ENCODE measurements at regions not wholly inside any gene's neighbourhood (a gene's known extent, or its start where the extent isn't known, plus 50 kb on each side); places are given as distances from the start of the nearest gene placed in this dataset.

DNA sequence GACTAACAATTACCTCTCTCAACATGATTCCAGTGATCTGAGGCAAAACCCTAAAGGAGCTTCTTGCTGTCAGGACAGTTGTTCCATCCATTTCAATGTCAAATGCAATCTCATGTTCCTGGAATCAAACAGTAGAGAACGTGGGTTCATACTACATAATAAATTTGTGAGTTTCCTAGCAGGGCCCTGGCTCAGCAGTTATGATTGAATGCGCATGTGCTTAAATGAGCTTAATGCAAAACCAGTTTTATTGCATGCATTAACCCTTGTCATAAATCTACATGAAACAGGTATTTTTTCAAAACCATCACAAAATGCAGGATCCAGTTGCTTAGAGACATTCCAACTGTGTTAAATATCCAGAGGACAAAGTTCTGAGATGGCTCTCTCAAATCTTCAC, 225.4 kb upstream of the TMEM72 start:
- H3K9me3 ChIP-seq: no peaks in the 10 kb centered on the region
- H3K4me1 ChIP-seq: no peaks in the 10 kb centered on the region
- DNase-seq: no peak
- intact Hi-C loops (cut with DNase I): no loop called here
- H3K4me3 ChIP-seq (replicated peaks in 1 of 3): no peak overlapping the region
- H3K27me3 ChIP-seq: no peaks in the 10 kb centered on the region
- 88 to 93% methylated on average over 2 of the region's 2 CpGs for WGBS, 2 donors
- H3K27ac ChIP-seq: no peak overlapping the region
- no peaks in the 10 kb centered on the region for H3K36me3 ChIP-seq
- TF ChIP-seq, protein P1, sequence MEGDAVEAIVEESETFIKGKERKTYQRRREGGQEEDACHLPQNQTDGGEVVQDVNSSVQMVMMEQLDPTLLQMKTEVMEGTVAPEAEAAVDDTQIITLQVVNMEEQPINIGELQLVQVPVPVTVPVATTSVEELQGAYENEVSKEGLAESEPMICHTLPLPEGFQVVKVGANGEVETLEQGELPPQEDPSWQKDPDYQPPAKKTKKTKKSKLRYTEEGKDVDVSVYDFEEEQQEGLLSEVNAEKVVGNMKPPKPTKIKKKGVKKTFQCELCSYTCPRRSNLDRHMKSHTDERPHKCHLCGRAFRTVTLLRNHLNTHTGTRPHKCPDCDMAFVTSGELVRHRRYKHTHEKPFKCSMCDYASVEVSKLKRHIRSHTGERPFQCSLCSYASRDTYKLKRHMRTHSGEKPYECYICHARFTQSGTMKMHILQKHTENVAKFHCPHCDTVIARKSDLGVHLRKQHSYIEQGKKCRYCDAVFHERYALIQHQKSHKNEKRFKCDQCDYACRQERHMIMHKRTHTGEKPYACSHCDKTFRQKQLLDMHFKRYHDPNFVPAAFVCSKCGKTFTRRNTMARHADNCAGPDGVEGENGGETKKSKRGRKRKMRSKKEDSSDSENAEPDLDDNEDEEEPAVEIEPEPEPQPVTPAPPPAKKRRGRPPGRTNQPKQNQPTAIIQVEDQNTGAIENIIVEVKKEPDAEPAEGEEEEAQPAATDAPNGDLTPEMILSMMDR (IDR thresholded peaks at IDR 0.05): no peak
- TF ChIP-seq POLR2A (IDR thresholded peaks at IDR 0.05): no peak

DNA sequence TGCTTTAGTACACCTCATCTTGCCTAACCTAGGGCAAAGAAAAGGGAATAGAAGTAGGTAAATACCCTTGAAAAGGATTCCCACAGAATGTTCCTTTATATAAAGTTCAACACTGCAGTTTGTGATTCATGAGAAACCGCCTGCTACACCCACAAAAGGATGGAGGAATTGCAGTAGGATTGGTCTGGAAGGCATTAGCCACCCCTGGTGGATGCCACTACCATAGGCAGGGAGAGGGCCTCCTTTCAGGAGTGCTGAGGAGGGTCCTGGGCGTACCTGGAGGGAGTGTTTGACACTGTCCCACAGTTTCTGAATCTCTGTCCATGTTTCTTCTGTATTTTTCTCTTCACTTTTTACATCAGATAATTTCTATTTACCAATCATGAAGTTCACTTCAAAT, 221.8 kb upstream of the TMEM72 start:
- no peaks in the 10 kb centered on the region for H3K9me3 ChIP-seq
- intact Hi-C loops (cut with DNase I): no loop called here
- no peak overlapping the region for H3K27ac ChIP-seq
- whole genome bisulfite sequencing, 2 donors: 80 to 89% methylated on average over 2 of the region's 2 CpGs
- TF ChIP-seq, protein P1 (IDR thresholded peaks at IDR 0.05): no peak
- TF ChIP-seq POLR2A (IDR thresholded peaks at IDR 0.05): no peak
- no peaks in the 10 kb centered on the region for H3K4me1 ChIP-seq
- DNase-seq: no peak
- H3K4me3 ChIP-seq (replicated peaks in 1 of 3): no peak overlapping the region
- no peaks in the 10 kb centered on the region for H3K36me3 ChIP-seq
- H3K27me3 ChIP-seq: no peaks in the 10 kb centered on the region

DNA sequence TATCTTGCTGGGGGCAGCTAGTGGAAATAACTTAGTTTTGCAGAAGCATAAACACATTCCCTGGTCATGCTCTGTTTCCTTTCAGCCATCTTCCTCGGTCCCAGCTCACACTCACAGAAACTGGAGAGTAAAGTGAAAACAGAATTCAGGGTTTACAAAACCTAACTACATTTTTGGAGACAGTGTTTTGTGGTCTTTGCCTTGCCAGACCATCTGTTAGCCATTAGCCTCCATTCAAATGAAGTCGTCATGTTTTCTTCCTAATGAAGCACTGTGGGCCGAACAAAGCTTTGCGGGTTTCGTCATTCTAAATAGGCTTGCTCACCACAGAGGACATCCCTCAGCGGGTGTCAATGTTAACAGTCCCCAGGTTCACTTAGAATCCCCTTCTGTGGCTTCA, 214.6 kb upstream of the TMEM72 start:
- WGBS, 2 donors: 57 to 60% methylated on average over 6 of the region's 6 CpGs
- no peak for DNase-seq
- no peaks in the 10 kb centered on the region for H3K27me3 ChIP-seq
- no peaks in the 10 kb centered on the region for H3K36me3 ChIP-seq
- intact Hi-C loops (cut with DNase I): no loop called here
- no peak overlapping the region for H3K4me3 ChIP-seq (replicated peaks in 1 of 3)
- peaks cover 0 to 8% of the 10 kb centered on the region in 2 donors for H3K4me1 ChIP-seq
- no peaks in the 10 kb centered on the region for H3K9me3 ChIP-seq
- TF ChIP-seq, protein P1 (IDR thresholded peaks at IDR 0.05): no peak
- TF ChIP-seq POLR2A (IDR thresholded peaks at IDR 0.05): no peak
- peak overlapping the region in 1 of 3 donors; percentile 44 for H3K27ac ChIP-seq

DNA sequence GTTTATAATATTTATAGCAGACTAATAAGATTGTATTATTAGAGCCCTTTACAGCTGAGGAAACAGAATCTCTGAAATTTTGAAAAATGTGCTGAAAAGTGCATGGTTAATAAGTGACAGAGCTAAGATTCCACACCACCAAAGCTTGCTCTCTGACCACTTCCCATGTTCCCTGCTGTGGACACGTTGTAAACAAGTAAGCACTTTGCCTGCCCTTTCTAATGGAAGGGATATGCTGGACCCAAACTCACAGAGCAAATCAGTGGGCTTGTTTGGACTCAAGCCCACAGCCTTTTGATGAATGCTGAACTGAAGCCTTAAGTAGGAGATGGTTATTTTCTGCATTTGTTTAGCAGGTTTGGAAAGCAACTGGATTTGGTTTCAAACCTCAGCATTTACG, 214.0 kb upstream of the TMEM72 start:
- DNase-seq: no peak
- no peak overlapping the region for H3K27ac ChIP-seq
- no peaks in the 10 kb centered on the region for H3K36me3 ChIP-seq
- intact Hi-C loops (cut with DNase I): no loop called here
- peaks cover 0 to 8% of the 10 kb centered on the region in 2 donors for H3K4me1 ChIP-seq
- no peaks in the 10 kb centered on the region for H3K9me3 ChIP-seq
- no peak overlapping the region for H3K4me3 ChIP-seq (replicated peaks in 1 of 3)
- WGBS, 2 donors: 60 to 69% methylated on average over 2 of the region's 2 CpGs
- no peaks in the 10 kb centered on the region for H3K27me3 ChIP-seq
- TF ChIP-seq, protein P1 (IDR thresholded peaks at IDR 0.05): no peak
- TF ChIP-seq POLR2A (IDR thresholded peaks at IDR 0.05): no peak

DNA sequence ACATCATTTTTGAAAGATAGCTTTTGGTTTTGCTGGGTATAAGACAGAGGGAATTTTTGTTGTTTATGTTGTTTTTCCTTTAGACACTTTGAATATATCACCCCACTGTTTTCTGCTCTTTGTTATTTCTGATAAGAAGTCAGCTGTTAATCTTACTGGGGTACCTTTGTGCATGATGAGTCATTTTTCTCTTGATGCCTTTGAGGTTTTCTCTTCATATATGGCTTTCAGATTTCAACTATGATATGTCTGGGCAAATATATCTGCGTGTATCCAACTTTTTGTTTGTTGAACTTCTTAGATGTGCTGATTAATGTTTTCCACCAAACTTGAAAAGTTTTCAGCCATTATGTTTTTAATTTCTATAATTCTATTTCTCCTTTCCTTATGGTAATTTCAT, 208.6 kb upstream of the TMEM72 start:
- DNase-seq: no peak
- Histone ChIP-seq H3K4me1 (no peaks in the 10 kb centered on the region), H3K9me3 (no peaks in the 10 kb centered on the region), H3K27ac (no peak overlapping the region), H3K36me3 (no peaks in the 10 kb centered on the region), H3K27me3 (no peaks in the 10 kb centered on the region), H3K4me3 (replicated peaks in 1 of 3) (no peak overlapping the region)
- 96 to 98% methylated on average over 1 of the region's 1 CpG for WGBS, 2 donors
- intact Hi-C loops (cut with DNase I): no loop called here
- TF ChIP-seq, protein P1 (IDR thresholded peaks at IDR 0.05): no peak
- no peak for TF ChIP-seq POLR2A (IDR thresholded peaks at IDR 0.05)

Measured in thyroid gland (tissue), 4 donors.